OCI-LY1 (cell line): ENCODE measurements at regions not wholly inside any gene's neighbourhood (a gene's known extent, or its start where the extent isn't known, plus 50 kb on each side); places are given as distances from the start of the nearest gene placed in this dataset.
A peak's percentile ranks its signal among the peaks of the same experiment; 100 is the strongest.

Experiments
- H2AFZ ChIP-seq: fragments of 200-600 bp; sonication (generic), shearing (Covaris generic); 2 replicates; pipeline ENCODE4 v1.6.0; 2014; ENCODE audit warnings: antibody characterized with exemption, mild to moderate bottlenecking, low read length
- H3F3A ChIP-seq: fragments of 200-600 bp; sonication (generic), shearing (Covaris generic); 2 replicates; pipeline ENCODE4 v1.6.0; 2014; ENCODE audit warnings: mild to moderate bottlenecking, antibody characterized with exemption, low read length, moderate library complexity; ENCODE audit not compliant: insufficient read depth
- H3K27ac ChIP-seq: fragments of 200-600 bp; sonication (generic); 2 replicates; pipeline ENCODE4 v1.5.1; 2014; ENCODE audit warnings: low read length, mixed run types, mild to moderate bottlenecking, low read depth; ENCODE audit not compliant: poor library complexity, severe bottlenecking
- H3K27me3 ChIP-seq: fragments of 200-600 bp; sonication (generic); 2 replicates; pipeline ENCODE4 v1.6.0; 2014; ENCODE audit warnings: antibody characterized with exemption, mild to moderate bottlenecking, low read length, moderate library complexity; ENCODE audit not compliant: insufficient read depth
- H3K36me3 ChIP-seq: fragments of 200-600 bp; sonication (generic); 2 replicates; pipeline ENCODE4 v1.6.1; 2014; ENCODE audit warnings: mild to moderate bottlenecking, antibody characterized with exemption, low read length, moderate library complexity, mixed read lengths; ENCODE audit not compliant: insufficient read depth
- H3K4me1 ChIP-seq: fragments of 200-600 bp; sonication (generic); 2 replicates; pipeline ENCODE4 v1.5.1; 2014; ENCODE audit warnings: mild to moderate bottlenecking, low read length, moderate library complexity; ENCODE audit not compliant: insufficient read depth, severe bottlenecking
- H3K4me2 ChIP-seq: fragments of 200-600 bp; sonication (generic), shearing (Covaris generic); 2 replicates; pipeline ENCODE4 v1.6.1; 2014; ENCODE audit warnings: low read length
- H3K4me3 ChIP-seq: fragments of 200-600 bp; sonication (generic); 2 replicates; pipeline ENCODE4 v1.5.1; 2014; ENCODE audit warnings: low read length, low read depth, mild to moderate bottlenecking, mixed read lengths; ENCODE audit not compliant: poor library complexity, severe bottlenecking
- H3K79me2 ChIP-seq: fragments of 200-600 bp; shearing (Covaris generic); 2 replicates; pipeline ENCODE4 v1.6.1; 2016; ENCODE audit warnings: mixed run types, low read length, mixed read lengths; ENCODE audit not compliant: insufficient read depth
- H3K9ac ChIP-seq: fragments of 200-600 bp; sonication (generic), shearing (Covaris generic); 2 replicates; pipeline ENCODE4 v1.6.1; 2014; ENCODE audit warnings: mild to moderate bottlenecking, low read length, mixed read lengths
- H3K9me2 ChIP-seq: fragments of 200-600 bp; sonication (generic), shearing (Covaris generic); 2 replicates; pipeline ENCODE4 v1.6.1; 2014; ENCODE audit warnings: low read depth, mild to moderate bottlenecking, low read length, mixed read lengths
- H3K9me3 ChIP-seq: fragments of 200-600 bp; shearing (Covaris generic); 2 replicates; pipeline ENCODE4 v1.6.1; 2014; ENCODE audit warnings: low read length, mixed read lengths
- H4K20me1 ChIP-seq: fragments of 200-600 bp; sonication (generic), shearing (Covaris generic); 2 replicates; pipeline ENCODE4 v1.6.0; 2016; ENCODE audit warnings: mild to moderate bottlenecking, low read length; ENCODE audit not compliant: insufficient read depth
- CTCF ChIP-seq: fragments of 200-600 bp; sonication (generic), shearing (Covaris generic); IDR thresholded peaks from 2 replicates; pipeline ENCODE4 v1.5.1; 2017; ENCODE audit warnings: mild to moderate bottlenecking, antibody characterized with exemption, low read length, moderate library complexity, mixed read lengths
- EZH2 ChIP-seq: fragments of 200-600 bp; sonication (generic), shearing (Covaris generic); IDR thresholded peaks from 2 replicates; pipeline ENCODE4 v1.8.0; 2017; ENCODE audit warnings: borderline replicate concordance, mixed run types, mild to moderate bottlenecking, antibody characterized with exemption, low read length, moderate library complexity, mixed read lengths

GRCh38 chr13:62234780-62235440, 819.3 kb upstream of the PCDH20 start:
- no peaks in the 10 kb centered on the region for H3K36me3 ChIP-seq
- H3K4me2 ChIP-seq = no peak overlapping the region
- TF ChIP-seq EZH2 (no peak), CTCF (no peak)
- H3K9me3 ChIP-seq = no peaks in the 10 kb centered on the region
- 0 out of 2 replicates have a peak overlapping the region, but pooled peaks have one; percentile 12 for H2AFZ ChIP-seq
- no peaks in the 10 kb centered on the region for H3F3A ChIP-seq
- no peak overlapping the region for H3K27ac ChIP-seq
- peaks cover 12% of the 10 kb centered on the region for H3K4me1 ChIP-seq
- H3K79me2 ChIP-seq = no peaks in the 10 kb centered on the region
- no peaks in the 10 kb centered on the region for H3K27me3 ChIP-seq
- H4K20me1 ChIP-seq = no peaks in the 10 kb centered on the region
- H3K9ac ChIP-seq = no peak overlapping the region
- H3K4me3 ChIP-seq = no peak overlapping the region
- H3K9me2 ChIP-seq = no peaks in the 10 kb centered on the region

- Histone ChIP-seq H3K9ac (no peak overlapping the region), H3K27me3 (no peaks in the 10 kb centered on the region), H3K27ac (peak overlapping the region; percentile 96), H3F3A (no peaks in the 10 kb centered on the region), H3K79me2 (no peaks in the 10 kb centered on the region), H3K9me2 (no peaks in the 10 kb centered on the region), H4K20me1 (no peaks in the 10 kb centered on the region), H3K4me3 (no peak overlapping the region), H2AFZ (0 out of 2 replicates have a peak overlapping the region, but pooled peaks have one; percentile 76), H3K4me1 (peaks cover 31% of the 10 kb centered on the region), H3K36me3 (peaks cover 1% of the 10 kb centered on the region; the same call in 1 of the 2 replicates), H3K9me3 (peaks cover 11% of the 10 kb centered on the region; the same call in 1 of the 2 replicates), H3K4me2 (no peak overlapping the region)
- TF ChIP-seq CTCF (no peak), EZH2 (no peak)
These were observed 795.3 kb upstream of the PCDH20 start for GRCh38 chr13:62210951-62211350.

GRCh38 chr13:62209529-62209928, 793.9 kb upstream of the PCDH20 start:
- Histone ChIP-seq H3F3A (peaks cover 2% of the 10 kb centered on the region; the same call in 1 of the 2 replicates), H3K4me3 (peak overlapping the region; percentile 40), H3K9me3 (peaks cover 21% of the 10 kb centered on the region), H2AFZ (no peak overlapping the region), H3K4me1 (peaks cover 31% of the 10 kb centered on the region), H3K27ac (peak overlapping the region; percentile 96), H4K20me1 (no peaks in the 10 kb centered on the region), H3K9ac (peak overlapping the region; percentile 28), H3K36me3 (peaks cover 4% of the 10 kb centered on the region; the same call in 1 of the 2 replicates), H3K9me2 (no peaks in the 10 kb centered on the region), H3K27me3 (no peaks in the 10 kb centered on the region), H3K79me2 (no peaks in the 10 kb centered on the region), H3K4me2 (peak overlapping the region; percentile 50)
- TF ChIP-seq EZH2 (no peak), CTCF (no peak)
